ENCODE measurements at regions not wholly inside any gene's neighbourhood (a gene's known extent, or its start where the extent isn't known, plus 50 kb on each side); places are given as distances from the start of the nearest gene placed in this dataset.

DNA sequence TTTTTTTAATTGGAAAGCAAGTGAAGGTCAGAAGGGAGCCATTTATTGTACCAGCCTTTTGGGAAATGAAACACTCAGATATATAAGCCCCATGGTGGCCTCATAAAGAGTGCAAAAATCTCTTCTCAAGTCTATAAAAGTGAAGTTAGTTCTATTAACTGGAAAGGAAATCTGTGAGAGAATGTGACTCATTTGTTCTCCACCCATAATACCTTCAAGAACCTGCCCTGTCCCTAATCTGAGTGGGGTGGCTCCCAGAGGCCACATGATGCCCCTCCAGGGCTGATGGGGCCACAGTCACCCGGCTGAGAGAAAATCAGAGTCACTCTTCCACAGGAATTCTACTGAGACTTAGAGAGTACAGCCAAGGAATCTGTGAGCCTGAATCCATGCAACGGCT lies 65.8 kb upstream of the SERP2 start:
- TF ChIP-seq, protein P1, sequence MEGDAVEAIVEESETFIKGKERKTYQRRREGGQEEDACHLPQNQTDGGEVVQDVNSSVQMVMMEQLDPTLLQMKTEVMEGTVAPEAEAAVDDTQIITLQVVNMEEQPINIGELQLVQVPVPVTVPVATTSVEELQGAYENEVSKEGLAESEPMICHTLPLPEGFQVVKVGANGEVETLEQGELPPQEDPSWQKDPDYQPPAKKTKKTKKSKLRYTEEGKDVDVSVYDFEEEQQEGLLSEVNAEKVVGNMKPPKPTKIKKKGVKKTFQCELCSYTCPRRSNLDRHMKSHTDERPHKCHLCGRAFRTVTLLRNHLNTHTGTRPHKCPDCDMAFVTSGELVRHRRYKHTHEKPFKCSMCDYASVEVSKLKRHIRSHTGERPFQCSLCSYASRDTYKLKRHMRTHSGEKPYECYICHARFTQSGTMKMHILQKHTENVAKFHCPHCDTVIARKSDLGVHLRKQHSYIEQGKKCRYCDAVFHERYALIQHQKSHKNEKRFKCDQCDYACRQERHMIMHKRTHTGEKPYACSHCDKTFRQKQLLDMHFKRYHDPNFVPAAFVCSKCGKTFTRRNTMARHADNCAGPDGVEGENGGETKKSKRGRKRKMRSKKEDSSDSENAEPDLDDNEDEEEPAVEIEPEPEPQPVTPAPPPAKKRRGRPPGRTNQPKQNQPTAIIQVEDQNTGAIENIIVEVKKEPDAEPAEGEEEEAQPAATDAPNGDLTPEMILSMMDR (IDR thresholded peaks at IDR 0.05), result no peak
- TF ChIP-seq POLR2A (IDR thresholded peaks at IDR 0.05) (no peak), POLR2AphosphoS5 (IDR thresholded peaks at IDR 0.05) (no peak), EP300 (IDR thresholded peaks at IDR 0.05) (no peak)
